ENCODE measurements at regions not wholly inside any gene's neighbourhood (a gene's known extent, or its start where the extent isn't known, plus 50 kb on each side); places are given as distances from the start of the nearest gene placed in this dataset.

DNA sequence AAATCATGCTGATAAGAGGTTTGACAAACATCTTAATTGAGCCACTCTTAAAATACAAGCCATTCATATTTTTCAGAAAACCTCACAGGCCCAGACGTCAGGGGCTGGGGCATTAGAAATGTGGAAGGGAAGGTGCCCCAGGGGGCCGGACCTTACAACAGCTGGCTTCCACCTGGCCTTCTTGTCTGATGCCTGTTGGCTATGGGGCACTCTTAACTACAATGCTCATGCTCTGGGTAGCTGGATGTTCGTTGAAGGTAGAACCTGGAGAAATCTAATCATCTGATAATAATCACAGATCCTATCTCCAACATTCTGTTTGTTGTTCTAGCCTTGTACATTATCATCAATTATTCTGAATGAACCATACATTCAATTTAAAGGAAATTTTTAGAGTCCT lies 156.9 kb upstream of the SOX11 start:
- Mint-ChIP-seq H3K27me3 (no peaks in the 10 kb centered on the region), H3K27ac (ENCODE audit: low read depth) (no peak overlapping the region), H3K4me3 (no peak overlapping the region), H3K4me1 (no peaks in the 10 kb centered on the region), H3K36me3 (ENCODE audit: insufficient read depth) (no peaks in the 10 kb centered on the region), H3K9me3 (peaks cover 5% of the 10 kb centered on the region)
- DNase-seq (ENCODE audit: low spot score in 2 of 2): no peak
- ATAC-seq (replicated peaks; ENCODE audit: extremely low read depth, poor library complexity, severe bottlenecking): no peak

DNA sequence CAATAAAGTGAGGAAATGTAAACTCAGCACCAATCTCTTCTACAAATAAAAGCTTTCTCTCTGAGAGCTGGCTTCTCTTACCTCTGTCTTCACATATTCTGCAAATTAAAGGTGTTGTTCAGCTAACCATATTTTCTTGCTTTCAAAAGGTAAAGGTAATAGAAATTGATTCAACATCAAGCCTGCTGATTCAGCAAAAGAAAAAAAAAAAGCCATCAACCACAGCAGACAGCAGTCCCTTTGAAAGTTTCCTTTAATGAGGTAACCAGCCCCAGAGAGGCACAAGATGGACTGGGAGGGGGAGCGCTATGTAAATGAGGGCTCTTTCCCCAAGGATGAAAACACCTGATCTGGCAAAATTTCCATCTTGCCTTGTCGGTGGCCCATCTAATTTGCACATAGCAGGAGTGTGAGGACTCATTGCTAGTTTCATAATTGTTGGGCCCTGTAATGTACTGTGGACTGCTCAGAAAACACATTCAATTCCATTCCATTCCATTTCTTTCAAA lies 154.9 kb upstream of the SOX11 start:
- H3K27ac Mint-ChIP-seq (ENCODE audit: low read depth): no peak overlapping the region
- ATAC-seq (replicated peaks; ENCODE audit: extremely low read depth, poor library complexity, severe bottlenecking): no peak
- H3K36me3 Mint-ChIP-seq (ENCODE audit: insufficient read depth): no peaks in the 10 kb centered on the region

DNA sequence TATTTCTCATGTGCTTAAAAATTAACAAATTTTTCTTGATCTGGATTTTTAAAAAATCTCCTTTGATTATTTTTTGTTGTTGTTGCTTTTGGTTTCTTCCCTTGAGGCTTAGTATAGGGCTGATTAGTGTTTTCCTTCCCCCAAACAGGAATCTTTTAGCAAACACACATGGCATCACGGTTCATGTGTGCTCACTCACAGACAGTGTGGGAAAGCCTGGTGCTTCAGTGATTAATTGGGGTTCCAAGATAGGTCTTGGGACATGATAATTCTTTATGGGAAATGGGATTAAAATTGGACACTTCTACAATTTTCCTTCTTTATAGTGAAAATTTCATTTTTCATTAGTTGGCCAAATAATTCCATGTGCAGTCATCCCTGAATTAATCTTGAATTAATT lies 153.9 kb upstream of the SOX11 start:
- H3K27me3 Mint-ChIP-seq: no peaks in the 10 kb centered on the region
- ATAC-seq (replicated peaks; ENCODE audit: extremely low read depth, poor library complexity, severe bottlenecking) (no peak), DNase-seq (ENCODE audit: low spot score in 2 of 2) (no peak)
- H3K36me3 Mint-ChIP-seq (ENCODE audit: insufficient read depth): no peaks in the 10 kb centered on the region
- H3K9me3 Mint-ChIP-seq: peaks cover 3% of the 10 kb centered on the region
- no peaks in the 10 kb centered on the region for H3K4me1 Mint-ChIP-seq
- no peak overlapping the region for H3K27ac Mint-ChIP-seq (ENCODE audit: low read depth)
- no peak overlapping the region for H3K4me3 Mint-ChIP-seq

More for the DNA sequence above, 154.9 kb upstream of the SOX11 start:
- DNase-seq (ENCODE audit: low spot score in 2 of 2): no peak
- H3K27me3 Mint-ChIP-seq: no peaks in the 10 kb centered on the region
- H3K4me3 Mint-ChIP-seq: no peak overlapping the region
- H3K9me3 Mint-ChIP-seq: peaks cover 5% of the 10 kb centered on the region
- H3K4me1 Mint-ChIP-seq: no peaks in the 10 kb centered on the region

- no peak overlapping the region for H3K27ac Mint-ChIP-seq (ENCODE audit: low read depth)
- H3K4me1 Mint-ChIP-seq: no peaks in the 10 kb centered on the region
- DNase-seq (ENCODE audit: low spot score in 2 of 2) (no peak), ATAC-seq (replicated peaks; ENCODE audit: extremely low read depth, poor library complexity, severe bottlenecking) (no peak)
- H3K36me3 Mint-ChIP-seq (ENCODE audit: insufficient read depth): no peaks in the 10 kb centered on the region
- H3K4me3 Mint-ChIP-seq: no peak overlapping the region
- H3K27me3 Mint-ChIP-seq: no peaks in the 10 kb centered on the region
- H3K9me3 Mint-ChIP-seq: peaks cover 7% of the 10 kb centered on the region
Measured at GRCh38 chr2:5538772-5539171, 153.4 kb upstream of the SOX11 start.

- Mint-ChIP-seq H3K36me3 (ENCODE audit: insufficient read depth) (no peaks in the 10 kb centered on the region), H3K4me3 (no peak overlapping the region), H3K4me1 (no peaks in the 10 kb centered on the region), H3K9me3 (peaks cover 7% of the 10 kb centered on the region), H3K27ac (ENCODE audit: low read depth) (no peak overlapping the region), H3K27me3 (no peaks in the 10 kb centered on the region)
- ATAC-seq (replicated peaks; ENCODE audit: extremely low read depth, poor library complexity, severe bottlenecking): no peak
- DNase-seq (ENCODE audit: low spot score in 2 of 2): no peak
Measured at GRCh38 chr2:5539282-5540165, 152.7 kb upstream of the SOX11 start.

DNA sequence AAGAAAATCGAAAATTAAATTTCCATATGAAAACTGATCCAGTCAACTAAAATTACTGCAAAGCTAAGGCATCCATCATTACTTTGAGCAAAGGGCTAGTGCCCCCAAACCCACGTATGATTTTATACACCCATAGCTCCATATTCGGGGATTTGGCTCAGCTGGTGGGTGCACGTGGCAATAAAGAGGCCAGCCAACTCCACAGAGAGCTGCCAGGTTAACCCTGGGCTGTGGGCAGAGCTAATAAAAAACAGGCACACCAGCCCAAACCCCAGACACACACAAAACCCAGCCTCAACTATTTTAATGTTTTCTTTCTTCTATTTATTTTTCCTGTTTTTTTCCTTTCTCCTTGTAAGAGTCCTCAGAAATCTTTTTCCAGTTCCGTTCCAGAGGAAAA lies 151.3 kb upstream of the SOX11 start:
- Mint-ChIP-seq H3K36me3 (ENCODE audit: insufficient read depth) (no peaks in the 10 kb centered on the region), H3K27me3 (no peaks in the 10 kb centered on the region), H3K9me3 (peaks cover 7% of the 10 kb centered on the region), H3K27ac (ENCODE audit: low read depth) (no peak overlapping the region), H3K4me1 (no peaks in the 10 kb centered on the region), H3K4me3 (no peak overlapping the region)
- DNase-seq (ENCODE audit: low spot score in 2 of 2) (no peak), ATAC-seq (replicated peaks; ENCODE audit: extremely low read depth, poor library complexity, severe bottlenecking) (no peak)

DNA sequence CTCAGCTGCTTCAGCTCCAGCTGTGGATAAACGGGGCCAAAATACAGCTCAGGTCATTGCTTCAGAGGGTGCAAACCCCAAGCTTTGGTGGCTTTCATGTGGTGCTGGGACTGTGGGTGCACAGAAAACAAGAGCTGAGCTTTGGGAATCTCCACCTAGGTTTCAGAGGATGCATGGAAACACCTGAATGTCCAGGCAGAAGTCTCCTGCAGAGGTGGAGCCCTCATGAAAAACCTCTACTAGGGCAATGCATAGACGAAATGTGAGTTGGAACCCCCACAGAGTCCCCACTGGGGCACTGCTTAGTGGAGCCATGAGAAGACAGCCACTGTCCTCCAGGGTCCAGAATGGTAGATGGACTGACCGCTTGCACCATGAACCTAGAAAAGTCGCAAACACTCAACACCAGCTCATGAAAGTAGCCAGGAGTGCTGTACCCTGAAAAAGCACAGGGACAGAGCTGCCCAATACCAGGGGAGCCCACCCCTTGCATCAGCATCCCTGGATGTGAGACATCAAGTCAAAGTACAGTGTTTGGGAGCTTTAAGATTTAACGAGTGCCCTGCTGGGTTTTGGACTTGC lies 147.9 kb upstream of the SOX11 start:
- H3K27me3 Mint-ChIP-seq: no peaks in the 10 kb centered on the region
- no peaks in the 10 kb centered on the region for H3K4me1 Mint-ChIP-seq

DNA sequence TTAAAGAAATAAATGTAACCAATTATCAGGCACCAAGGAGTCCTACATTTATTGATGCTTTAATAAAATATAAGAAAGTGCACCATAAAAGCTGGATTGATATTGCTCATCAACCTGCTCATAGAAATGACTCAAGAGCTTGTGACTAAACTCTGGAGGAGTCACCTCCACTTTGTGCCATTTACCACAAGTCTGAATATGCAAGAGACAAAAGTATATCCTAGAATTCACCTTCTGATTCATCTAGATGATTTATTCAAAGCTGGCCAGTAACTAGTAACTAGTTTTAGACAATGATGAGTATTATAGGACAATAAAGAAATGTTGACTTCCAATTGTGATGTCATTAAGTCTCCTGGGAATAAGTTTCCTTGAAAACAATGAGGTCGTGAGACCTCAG lies 146.0 kb upstream of the SOX11 start:
- no peak overlapping the region for H3K4me3 Mint-ChIP-seq
- peaks cover 12% of the 10 kb centered on the region for H3K9me3 Mint-ChIP-seq
- no peak for ATAC-seq (replicated peaks; ENCODE audit: extremely low read depth, poor library complexity, severe bottlenecking)
- no peak overlapping the region for H3K27ac Mint-ChIP-seq (ENCODE audit: low read depth)
- no peaks in the 10 kb centered on the region for H3K36me3 Mint-ChIP-seq (ENCODE audit: insufficient read depth)
- no peaks in the 10 kb centered on the region for H3K4me1 Mint-ChIP-seq
- H3K27me3 Mint-ChIP-seq: no peaks in the 10 kb centered on the region
- no peak for DNase-seq (ENCODE audit: low spot score in 2 of 2)

More for the DNA sequence above, 147.9 kb upstream of the SOX11 start:
- no peaks in the 10 kb centered on the region for H3K36me3 Mint-ChIP-seq (ENCODE audit: insufficient read depth)
- no peak overlapping the region for H3K4me3 Mint-ChIP-seq
- DNase-seq (ENCODE audit: low spot score in 2 of 2) (no peak), ATAC-seq (replicated peaks; ENCODE audit: extremely low read depth, poor library complexity, severe bottlenecking) (no peak)
- no peak overlapping the region for H3K27ac Mint-ChIP-seq (ENCODE audit: low read depth)
- peaks cover 7% of the 10 kb centered on the region for H3K9me3 Mint-ChIP-seq

DNA sequence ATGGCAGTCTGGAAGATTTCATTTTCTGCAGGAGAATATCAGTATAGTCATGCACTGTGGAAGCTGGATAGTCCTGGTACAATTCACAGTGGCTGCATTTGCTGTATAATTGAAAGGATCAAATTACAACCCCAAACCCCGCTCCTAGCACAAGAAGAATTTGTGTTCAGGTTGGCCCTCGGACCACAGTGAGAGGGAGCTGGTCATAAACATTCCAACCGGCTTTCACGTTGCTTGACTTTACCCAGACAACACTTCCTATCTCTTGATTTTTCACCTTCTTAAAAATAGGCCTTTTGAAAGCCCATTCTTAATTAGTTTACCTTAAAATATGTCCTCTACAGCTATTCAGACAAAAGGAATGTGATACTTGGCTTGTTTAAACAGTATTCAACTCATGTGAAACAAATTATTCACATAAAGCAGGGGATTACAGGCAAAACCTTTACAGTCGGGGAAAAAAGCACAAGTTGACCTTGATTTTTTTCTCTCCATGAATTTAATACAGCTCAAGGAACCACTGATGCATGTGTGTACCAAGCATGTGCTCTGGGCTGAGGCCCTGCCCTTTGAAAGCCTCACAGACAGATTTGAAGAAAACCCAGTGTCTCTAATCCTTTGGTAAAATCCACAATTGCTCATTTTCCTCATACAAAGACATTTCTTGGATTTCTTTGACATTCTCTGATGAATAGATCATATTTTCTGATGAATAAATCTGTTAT lies 143.0 kb upstream of the SOX11 start:
- no peak for DNase-seq (ENCODE audit: low spot score in 2 of 2)
- H3K36me3 Mint-ChIP-seq (ENCODE audit: insufficient read depth): no peaks in the 10 kb centered on the region
- peaks cover 21% of the 10 kb centered on the region for H3K9me3 Mint-ChIP-seq
- no peak overlapping the region for H3K27ac Mint-ChIP-seq (ENCODE audit: low read depth)
- no peak for ATAC-seq (replicated peaks; ENCODE audit: extremely low read depth, poor library complexity, severe bottlenecking)
- no peaks in the 10 kb centered on the region for H3K4me1 Mint-ChIP-seq
- H3K27me3 Mint-ChIP-seq: no peaks in the 10 kb centered on the region
- no peak overlapping the region for H3K4me3 Mint-ChIP-seq

DNA sequence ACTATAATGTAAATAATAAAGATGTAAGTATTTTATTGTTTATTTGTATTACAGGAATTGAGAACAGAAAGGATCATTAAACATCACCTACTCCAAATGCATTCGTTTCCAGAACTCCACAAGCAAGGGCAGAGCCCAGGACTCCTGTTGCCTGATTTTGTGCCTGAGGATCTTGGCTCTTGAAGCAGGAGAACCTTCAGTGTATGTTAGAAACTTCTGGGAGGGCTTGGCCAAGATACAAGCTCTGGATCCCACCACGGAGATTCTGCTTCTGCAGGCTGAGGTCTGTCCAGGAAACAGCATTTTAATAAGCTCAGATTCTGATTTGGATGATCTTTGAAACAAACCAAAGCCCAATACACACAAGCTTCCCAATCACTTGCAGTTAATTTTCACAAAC lies 142.4 kb upstream of the SOX11 start:
- H3K36me3 Mint-ChIP-seq (ENCODE audit: insufficient read depth): no peaks in the 10 kb centered on the region
- no peak overlapping the region for H3K4me3 Mint-ChIP-seq
- H3K4me1 Mint-ChIP-seq: no peaks in the 10 kb centered on the region
- no peak overlapping the region for H3K27ac Mint-ChIP-seq (ENCODE audit: low read depth)
- ATAC-seq (replicated peaks; ENCODE audit: extremely low read depth, poor library complexity, severe bottlenecking): no peak
- H3K27me3 Mint-ChIP-seq: no peaks in the 10 kb centered on the region
- H3K9me3 Mint-ChIP-seq: peaks cover 21% of the 10 kb centered on the region
- no peak for DNase-seq (ENCODE audit: low spot score in 2 of 2)

- ATAC-seq (replicated peaks; ENCODE audit: extremely low read depth, poor library complexity, severe bottlenecking) (no peak), DNase-seq (ENCODE audit: low spot score in 2 of 2) (no peak)
- Mint-ChIP-seq H3K27ac (ENCODE audit: low read depth) (no peak overlapping the region), H3K4me3 (no peak overlapping the region), H3K36me3 (ENCODE audit: insufficient read depth) (no peaks in the 10 kb centered on the region), H3K27me3 (no peaks in the 10 kb centered on the region), H3K9me3 (peaks cover 24% of the 10 kb centered on the region), H3K4me1 (no peaks in the 10 kb centered on the region)
Measured at GRCh38 chr2:5555636-5556035, 136.5 kb upstream of the SOX11 start.

DNA sequence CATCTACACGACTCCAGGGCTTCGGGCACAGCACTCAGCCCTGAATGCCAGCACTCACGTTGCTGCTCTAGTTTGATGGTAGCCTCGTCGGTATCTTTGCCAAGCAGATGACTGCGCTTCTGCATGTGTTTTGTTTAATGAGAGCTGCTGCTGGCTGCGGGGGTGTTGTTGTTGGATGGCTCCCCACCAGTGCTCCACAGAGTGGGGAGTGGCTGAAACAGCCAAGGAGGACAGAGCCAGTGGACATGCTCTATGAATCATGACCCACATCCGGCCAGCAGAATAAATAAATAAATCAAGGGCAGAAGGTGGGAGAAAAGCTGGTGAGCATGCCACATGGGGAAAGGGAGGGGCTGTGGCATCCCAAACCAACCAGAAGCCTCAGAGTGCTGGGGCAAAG lies 131.2 kb upstream of the SOX11 start:
- Mint-ChIP-seq H3K27ac (ENCODE audit: low read depth) (no peak overlapping the region), H3K27me3 (no peaks in the 10 kb centered on the region), H3K4me1 (no peaks in the 10 kb centered on the region), H3K36me3 (ENCODE audit: insufficient read depth) (no peaks in the 10 kb centered on the region), H3K4me3 (no peak overlapping the region), H3K9me3 (peaks cover 11% of the 10 kb centered on the region)
- DNase-seq (ENCODE audit: low spot score in 2 of 2): no peak
- ATAC-seq (replicated peaks; ENCODE audit: extremely low read depth, poor library complexity, severe bottlenecking): no peak
